Endothelial cell of umbilical vein (primary cell): ENCODE measurements at regions not wholly inside any gene's neighbourhood (a gene's known extent, or its start where the extent isn't known, plus 50 kb on each side); places are given as distances from the start of the nearest gene placed in this dataset.

ENCODE experiments used
- CTCF ChIP-seq, 2 donors: IDR thresholded peaks; 1 replicate in 1 of 2; 2 replicates in 1 of 2; pipeline ENCODE4 v1.5.1; 2011; ENCODE audit warnings: low read length in 2 of 2, mild to moderate bottlenecking in 2 of 2, moderate library complexity in 2 of 2, control low read depth in 1 of 2, inconsistent platforms in 1 of 2, low read depth in 1 of 2; ENCODE audit not compliant: insufficient read depth in 1 of 2; ENCODE audit errors: extremely low read depth in 1 of 2
- EZH2 ChIP-seq: IDR thresholded peaks from 2 replicates; pipeline ENCODE4 v1.6.1; 2012; ENCODE audit warnings: borderline replicate concordance, low read depth, mild to moderate bottlenecking, moderate library complexity, low read length, inconsistent platforms; ENCODE audit not compliant: severe bottlenecking
- FOS ChIP-seq: IDR thresholded peaks from 2 replicates; pipeline ENCODE4 v1.6.1; 2011; ENCODE audit warnings: mild to moderate bottlenecking, low read length, moderate library complexity, borderline replicate concordance; ENCODE audit not compliant: insufficient read depth
- MYC ChIP-seq: IDR thresholded peaks from one replicate; pipeline ENCODE4 v1.6.1; 2011; ENCODE audit warnings: mild to moderate bottlenecking, low read depth, low read length
- POLR2A ChIP-seq: IDR thresholded peaks from 2 replicates; pipeline ENCODE4 v1.6.1; 2012; ENCODE audit warnings: low read depth, mild to moderate bottlenecking, control low read depth, low read length

DNA sequence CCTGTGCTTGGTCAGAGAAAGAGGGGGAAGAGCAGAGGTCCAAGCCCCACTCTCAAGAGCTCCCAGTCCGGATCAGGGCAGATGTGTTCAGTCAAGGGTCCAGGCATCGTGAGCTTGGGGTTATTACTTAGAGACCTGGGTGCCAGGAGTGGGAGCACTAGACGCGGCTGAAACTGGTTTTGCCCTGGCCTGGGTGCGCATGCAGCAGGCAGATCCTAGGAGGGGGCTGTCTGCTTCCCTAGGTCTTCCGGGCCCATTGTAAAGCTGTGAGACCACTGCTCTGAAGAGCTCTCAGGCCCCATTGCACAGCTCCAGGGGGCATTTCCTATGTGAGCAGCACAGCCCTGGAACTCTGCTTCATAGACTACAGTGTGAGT lies 204.9 kb upstream of the LINGO1 start:
- TF ChIP-seq EZH2 (no peak), FOS (no peak), CTCF (IDR thresholded peaks at IDR 0.05; ENCODE audit: extremely low read depth in 1 of 2, insufficient read depth in 1 of 2, low read depth in 1 of 2, low read length in 2 of 2) (no peak), POLR2A (no peak), MYC (no peak)
